ENCODE measurements at regions not wholly inside any gene's neighbourhood (a gene's known extent, or its start where the extent isn't known, plus 50 kb on each side); places are given as distances from the start of the nearest gene placed in this dataset.

GRCh38 chr5:170178814-170179213 lies 54.0 kb upstream of the C5orf58 start:
- BruUV-seq (replicated peaks), result no TSS peak
- ChIA-PET RAD21 (ENCODE audit: low non-redundant PET in 1 of 2, low total read pairs in 2 of 2, uncharacterized antibody in 2 of 2, unreplicated experiment in 2 of 2) (no interaction called here), POLR2A (no interaction called here), CTCF (no interaction called here)
- H2AFZ ChIP-seq (ENCODE audit: low read depth, low read length, poor library complexity, severe bottlenecking), result no peak overlapping the region
- no peaks in the 10 kb centered on the region for H3K27me3 ChIP-seq (ENCODE audit: insufficient read depth, low read length)
- no peak overlapping the region for H3K27ac ChIP-seq (ENCODE audit: low read depth, low read length)
- no peak for ATAC-seq
- DNase-seq (ENCODE audit: low read depth, low spot score), result no peak
- no peak overlapping the region for H3K9ac ChIP-seq (ENCODE audit: low read length)
- peaks cover 0 to under 1% of the 10 kb centered on the region in 2 experiments; a peak in 1 of 4 replicates for H3K4me1 ChIP-seq (ENCODE audit: control insufficient read depth in 1 of 2, insufficient read depth in 2 of 2, low read length in 2 of 2)
- H3K9me3 ChIP-seq (ENCODE audit: control insufficient read depth in 1 of 2, insufficient read depth in 1 of 2, low read depth in 1 of 2, low read length in 2 of 2), result no peaks in the 10 kb centered on the region
- H4K20me1 ChIP-seq (ENCODE audit: insufficient read depth), result no peaks in the 10 kb centered on the region
- intact Hi-C loops (cut with micrococcal nuclease), result no loop called here
- no peaks in the 10 kb centered on the region for H3K36me3 ChIP-seq (ENCODE audit: control insufficient read depth in 1 of 2, insufficient read depth in 2 of 2, low read length in 2 of 2)
- no peaks in the 10 kb centered on the region for H3K9me2 ChIP-seq (ENCODE audit: insufficient read depth)
- H3K4me3 ChIP-seq (replicated peaks in 1 of 2; ENCODE audit: low read depth in 1 of 2, low read length in 2 of 2), result no peak overlapping the region
- no peak overlapping the region for H3K4me2 ChIP-seq (ENCODE audit: low read length)
- no peaks in the 10 kb centered on the region for H3K79me2 ChIP-seq (ENCODE audit: insufficient read depth, low read length)
- TF ChIP-seq EGR1 (IDR thresholded peaks at IDR 0.05; ENCODE audit: low read depth), result no peak
- TF ChIP-seq SRF (IDR thresholded peaks at IDR 0.05; ENCODE audit: low read depth), result no peak
- TF ChIP-seq EZH2 (IDR thresholded peaks at IDR 0.05), result no peak
- no peak for TF ChIP-seq YY1 (IDR thresholded peaks at IDR 0.05; ENCODE audit: extremely low read depth, insufficient replicate concordance, low read depth, low read length)
- TF ChIP-seq EZH2phosphoT487 (IDR thresholded peaks at IDR 0.05; ENCODE audit: borderline replicate concordance), result no peak
- TF ChIP-seq ZFX (IDR thresholded peaks at IDR 0.05), result no peak
- TF ChIP-seq ELF1 (IDR thresholded peaks at IDR 0.05; ENCODE audit: borderline replicate concordance, low read depth), result no peak
- TF ChIP-seq REST (IDR thresholded peaks at IDR 0.05; ENCODE audit: low read depth), result no peak
- no peak for TF ChIP-seq CTCF (IDR thresholded peaks at IDR 0.05 in 2 of 3, conservative IDR thresholded peaks at IDR 0.05 in 1 of 3; ENCODE audit: borderline replicate concordance in 1 of 3, insufficient read depth in 1 of 3, low read depth in 2 of 3, low read length in 2 of 3)
- no peak for TF ChIP-seq POLR2A (IDR thresholded peaks at IDR 0.05; ENCODE audit: borderline replicate concordance, extremely low read depth, insufficient read depth, insufficient read length)
- TF ChIP-seq MAX (IDR thresholded peaks at IDR 0.05), result no peak
- TF ChIP-seq ZBTB33 (IDR thresholded peaks at IDR 0.05; ENCODE audit: extremely low read depth, insufficient replicate concordance, low read length), result no peak
- TF ChIP-seq SP1 (IDR thresholded peaks at IDR 0.05; ENCODE audit: low read depth), result no peak
- no peak for TF ChIP-seq SIN3A (IDR thresholded peaks at IDR 0.05; ENCODE audit: low read depth)
- no peak for TF ChIP-seq ZNF274 (IDR thresholded peaks at IDR 0.05; ENCODE audit: low read depth, low read length)
- TF ChIP-seq POLR2AphosphoS5 (IDR thresholded peaks at IDR 0.05; ENCODE audit: low read depth, low read length), result no peak
- TF ChIP-seq CEBPB (IDR thresholded peaks at IDR 0.05; ENCODE audit: low read depth), result no peak
- TF ChIP-seq CBX3 (IDR thresholded peaks at IDR 0.05; ENCODE audit: low read depth), result no peak

Data from HCT116 (cell line).